ENCODE measurements at regions not wholly inside any gene's neighbourhood (a gene's known extent, or its start where the extent isn't known, plus 50 kb on each side); places are given as distances from the start of the nearest gene placed in this dataset.
A peak's percentile ranks its signal among the peaks of the same experiment; 100 is the strongest.

- Histone ChIP-seq H3K27me3 (no peaks in the 10 kb centered on the region), H3F3A (ENCODE audit: low read depth) (no peaks in the 10 kb centered on the region), H3K9me3 (ENCODE audit: low read depth) (no peaks in the 10 kb centered on the region), H3K4me1 (peaks cover 5% of the 10 kb centered on the region), H3K27ac (no peak overlapping the region), H3K36me3 (no peaks in the 10 kb centered on the region), H2AFZ (replicated peaks) (peak overlapping the region; percentile 30), H3K79me2 (ENCODE audit: low read depth) (no peaks in the 10 kb centered on the region), H3K4me3 (no peak overlapping the region), H3K4me2 (no peak overlapping the region), H4K20me1 (ENCODE audit: low read depth) (no peaks in the 10 kb centered on the region), H3K9ac (no peak overlapping the region)
- no peaks in the 10 kb centered on the region for H3K4me1 Mint-ChIP-seq
- no peaks in the 10 kb centered on the region for H3K36me3 Mint-ChIP-seq
- no peak overlapping the region for H3K4me3 Mint-ChIP-seq
- H3K27me3 Mint-ChIP-seq (ENCODE audit: insufficient read depth, low read depth): peaks cover 2% of the 10 kb centered on the region
- peaks cover 3% of the 10 kb centered on the region for H3K9me3 Mint-ChIP-seq
- TF ChIP-seq EZH2phosphoT487 (IDR thresholded peaks at IDR 0.05): no peak
- no peak for TF ChIP-seq EZH2 (IDR thresholded peaks at IDR 0.05)
- TF ChIP-seq CTCF (IDR thresholded peaks at IDR 0.05): no peak
- DNase-seq (ENCODE audit: low spot score): no peak
- H3K27ac Mint-ChIP-seq: no peak overlapping the region
Measured at GRCh38 chr1:115413208-115413607, 75.2 kb upstream of the NGF start.

- H3K4me1 ChIP-seq: peaks cover 5% of the 10 kb centered on the region
- no peak overlapping the region for H3K27ac ChIP-seq
- peak overlapping the region; percentile 30 for H2AFZ ChIP-seq (replicated peaks)
- H3K4me2 ChIP-seq: no peak overlapping the region
- H3K4me1 Mint-ChIP-seq: no peaks in the 10 kb centered on the region
- H3K9me3 ChIP-seq (ENCODE audit: low read depth): no peaks in the 10 kb centered on the region
- no peak overlapping the region for H3K4me3 Mint-ChIP-seq
- H3K4me3 ChIP-seq: no peak overlapping the region
- H3K27me3 Mint-ChIP-seq (ENCODE audit: insufficient read depth, low read depth): peaks cover 2% of the 10 kb centered on the region
- H3K9ac ChIP-seq: no peak overlapping the region
- H4K20me1 ChIP-seq (ENCODE audit: low read depth): no peaks in the 10 kb centered on the region
- H3K36me3 Mint-ChIP-seq: no peaks in the 10 kb centered on the region
- DNase-seq (ENCODE audit: low spot score): no peak
- no peaks in the 10 kb centered on the region for H3K36me3 ChIP-seq
- no peaks in the 10 kb centered on the region for H3F3A ChIP-seq (ENCODE audit: low read depth)
- H3K79me2 ChIP-seq (ENCODE audit: low read depth): no peaks in the 10 kb centered on the region
- no peaks in the 10 kb centered on the region for H3K27me3 ChIP-seq
- no peak overlapping the region for H3K27ac Mint-ChIP-seq
- TF ChIP-seq EZH2 (IDR thresholded peaks at IDR 0.05): no peak
- no peak for TF ChIP-seq EZH2phosphoT487 (IDR thresholded peaks at IDR 0.05)
- no peak for TF ChIP-seq CTCF (IDR thresholded peaks at IDR 0.05)
- H3K9me3 Mint-ChIP-seq: peaks cover 3% of the 10 kb centered on the region
Measured at GRCh38 chr1:115412733-115413132, 74.7 kb upstream of the NGF start.

GRCh38 chr1:115412286-115412685, 74.2 kb upstream of the NGF start:
- Histone ChIP-seq H3K9me3 (ENCODE audit: low read depth) (no peaks in the 10 kb centered on the region), H3K4me1 (peaks cover 5% of the 10 kb centered on the region), H3K79me2 (ENCODE audit: low read depth) (no peaks in the 10 kb centered on the region), H3K27ac (no peak overlapping the region), H4K20me1 (ENCODE audit: low read depth) (no peaks in the 10 kb centered on the region), H3F3A (ENCODE audit: low read depth) (no peaks in the 10 kb centered on the region), H3K4me3 (no peak overlapping the region), H3K9ac (no peak overlapping the region), H3K36me3 (no peaks in the 10 kb centered on the region), H3K4me2 (no peak overlapping the region), H2AFZ (replicated peaks) (no peak overlapping the region), H3K27me3 (no peaks in the 10 kb centered on the region)
- TF ChIP-seq EZH2phosphoT487 (IDR thresholded peaks at IDR 0.05): no peak
- no peak for TF ChIP-seq EZH2 (IDR thresholded peaks at IDR 0.05)
- TF ChIP-seq CTCF (IDR thresholded peaks at IDR 0.05): no peak
- no peaks in the 10 kb centered on the region for H3K4me1 Mint-ChIP-seq
- H3K27me3 Mint-ChIP-seq (ENCODE audit: insufficient read depth, low read depth): peaks cover 2% of the 10 kb centered on the region
- DNase-seq (ENCODE audit: low spot score): no peak
- H3K9me3 Mint-ChIP-seq: peaks cover 3% of the 10 kb centered on the region
- no peak overlapping the region for H3K4me3 Mint-ChIP-seq
- no peak overlapping the region for H3K27ac Mint-ChIP-seq
- no peaks in the 10 kb centered on the region for H3K36me3 Mint-ChIP-seq
